OCI-LY7 (cell line): ENCODE measurements at regions not wholly inside any gene's neighbourhood (a gene's known extent, or its start where the extent isn't known, plus 50 kb on each side); places are given as distances from the start of the nearest gene placed in this dataset.

ENCODE experiments used
- BruUV-seq: library from RNA; stranded (reverse); fragments of 400-500 nt; replicated peaks from 2 replicates; lab custom pipeline; 2021; lab: Mats Ljungman, UMichigan
- CTCF ChIA-PET: fragments of 300-600 bp; sonication (Branson Sonifier 250); formaldehyde crosslinking; loops from one replicate; lab custom pipeline; 2022; ENCODE audit warnings: antibody characterized with exemption; ENCODE audit not compliant: unreplicated experiment; lab: Charles Lee
- POLR2A ChIA-PET: fragments of 300-600 bp; sonication (Branson Sonifier 250); formaldehyde crosslinking; loops from one replicate; lab custom pipeline; 2022; ENCODE audit warnings: antibody characterized with exemption; lab: Charles Lee
- DNase-seq: peaks from one replicate; pipeline ENCODE4 v3.0.0-alpha.2; 2015; ENCODE audit warnings: low spot score
- H2AFZ ChIP-seq: fragments of 200-600 bp; sonication (generic), shearing (Covaris generic); 2 replicates; pipeline ENCODE4 v1.6.1; 2014; ENCODE audit warnings: mild to moderate bottlenecking, antibody characterized with exemption, low read length, moderate library complexity
- H3K27ac ChIP-seq: fragments of 200-600 bp; sonication (generic); 2 replicates; pipeline ENCODE4 v1.5.1; 2014; ENCODE audit warnings: mixed run types, low read depth, mild to moderate bottlenecking, moderate library complexity, low read length, inconsistent platforms; ENCODE audit not compliant: poor library complexity, severe bottlenecking
- H3K36me3 ChIP-seq: fragments of 200-600 bp; sonication (generic); 2 replicates; pipeline ENCODE4 v1.6.1; 2014; ENCODE audit warnings: mild to moderate bottlenecking, antibody characterized with exemption, low read length, moderate library complexity, mixed read lengths; ENCODE audit not compliant: insufficient read depth
- H3K4me1 ChIP-seq: fragments of 200-600 bp; sonication (generic); 2 replicates; pipeline ENCODE4 v1.5.1; 2014; ENCODE audit warnings: mild to moderate bottlenecking, low read length; ENCODE audit not compliant: insufficient read depth, poor library complexity, severe bottlenecking
- H3K4me2 ChIP-seq: fragments of 200-600 bp; sonication (generic); 2 replicates; pipeline ENCODE4 v1.6.1; 2014; ENCODE audit warnings: mild to moderate bottlenecking, low read length
- H3K4me3 ChIP-seq: fragments of 200-600 bp; sonication (generic); 2 replicates; pipeline ENCODE4 v1.5.1; 2014; ENCODE audit warnings: mild to moderate bottlenecking, low read depth, low read length; ENCODE audit not compliant: poor library complexity, severe bottlenecking
- H3K79me2 ChIP-seq: fragments of 200-600 bp; sonication (generic); 2 replicates; pipeline ENCODE4 v1.6.1; 2016; ENCODE audit warnings: low read depth, mild to moderate bottlenecking, low read length, moderate library complexity, mixed read lengths; ENCODE audit not compliant: insufficient read depth
- H3K9me2 ChIP-seq: fragments of 200-600 bp; sonication (generic); 2 replicates; pipeline ENCODE4 v1.6.1; 2016; ENCODE audit warnings: mild to moderate bottlenecking, low read length, mixed read lengths; ENCODE audit not compliant: insufficient read depth
- H3K9me3 ChIP-seq: fragments of 200-600 bp; sonication (generic); 2 replicates; pipeline ENCODE4 v1.6.1; 2014; ENCODE audit warnings: mild to moderate bottlenecking, mixed run types, low read length, mixed read lengths
- H4K20me1 ChIP-seq: fragments of 200-600 bp; sonication (generic); 2 replicates; pipeline ENCODE4 v1.6.1; 2014; ENCODE audit warnings: mild to moderate bottlenecking, antibody characterized with exemption, low read length, moderate library complexity, mixed read lengths; ENCODE audit not compliant: insufficient read depth
- CTCF ChIP-seq: fragments of 200-600 bp; sonication (generic); conservative IDR thresholded peaks from 2 replicates; pipeline ENCODE4 v1.5.1; 2014; ENCODE audit warnings: mild to moderate bottlenecking, antibody characterized with exemption, low read length, moderate library complexity, mixed read lengths
- EZH2phosphoT487 ChIP-seq: fragments of 200-600 bp; sonication (generic); IDR thresholded peaks from 2 replicates; pipeline ENCODE4 v1.6.1; 2018; ENCODE audit warnings: low read depth, borderline replicate concordance, mild to moderate bottlenecking, mixed run types, antibody characterized with exemption, low read length, moderate library complexity, mixed read lengths
- intact Hi-C: fragments of 100-400 bp; cut with micrococcal nuclease; formaldehyde crosslinking; loops from one replicate; pipeline ENCODE4 v1.10.0; 2022; ENCODE audit not compliant: unreplicated experiment

GRCh38 chr17:63133491-63133890, 167.5 kb downstream of the TANC2 start:
- no peak overlapping the region for H2AFZ ChIP-seq
- H3K9me3 ChIP-seq = no peaks in the 10 kb centered on the region
- no peaks in the 10 kb centered on the region for H3K9me2 ChIP-seq
- no peak for TF ChIP-seq CTCF
- no peaks in the 10 kb centered on the region for H3K4me1 ChIP-seq
- H3K27ac ChIP-seq = no peak overlapping the region
- CTCF ChIA-PET = no interaction called here
- no peak overlapping the region for H3K4me3 ChIP-seq
- BruUV-seq = no TSS peak
- H3K79me2 ChIP-seq = no peaks in the 10 kb centered on the region
- intact Hi-C loops = no loop called here
- no peak for DNase-seq
- no peak overlapping the region for H3K4me2 ChIP-seq
- POLR2A ChIA-PET = no interaction called here
- H4K20me1 ChIP-seq = no peaks in the 10 kb centered on the region
- H3K36me3 ChIP-seq = no peaks in the 10 kb centered on the region

- BruUV-seq = no TSS peak
- ChIA-PET POLR2A (interaction anchor here (0.5 to 0.7 kb wide), 3 partner anchors 24 to 1920 kb away, joined by 3 to 4 read pairs (median 3); no protein-coding TSS in a partner anchor), CTCF (no interaction called here)
- Histone ChIP-seq H2AFZ (no peak overlapping the region), H4K20me1 (no peaks in the 10 kb centered on the region), H3K4me2 (no peak overlapping the region), H3K9me2 (no peaks in the 10 kb centered on the region), H3K27ac (no peak overlapping the region), H3K4me1 (no peaks in the 10 kb centered on the region), H3K79me2 (no peaks in the 10 kb centered on the region), H3K9me3 (no peaks in the 10 kb centered on the region), H3K4me3 (no peak overlapping the region), H3K36me3 (no peaks in the 10 kb centered on the region)
- intact Hi-C loops = no loop called here
- TF ChIP-seq CTCF = no peak
- no peak for TF ChIP-seq EZH2phosphoT487
- no peak for DNase-seq
Measured at GRCh38 chr17:63134867-63135266, 168.8 kb downstream of the TANC2 start.

- Histone ChIP-seq H3K9me3 (no peaks in the 10 kb centered on the region), H3K4me3 (no peak overlapping the region), H4K20me1 (no peaks in the 10 kb centered on the region), H3K27ac (no peak overlapping the region), H3K9me2 (no peaks in the 10 kb centered on the region), H3K4me2 (no peak overlapping the region), H3K79me2 (no peaks in the 10 kb centered on the region), H3K4me1 (no peaks in the 10 kb centered on the region), H3K36me3 (no peaks in the 10 kb centered on the region), H2AFZ (no peak overlapping the region)
- no peak for DNase-seq
- TF ChIP-seq CTCF (no peak), EZH2phosphoT487 (no peak)
- intact Hi-C loops = no loop called here
- POLR2A ChIA-PET = interaction anchor here (0.9 kb wide), 1 partner anchor 39 kb away, joined by 3 read pairs; no protein-coding TSS in a partner anchor
- BruUV-seq = no TSS peak
- CTCF ChIA-PET = no interaction called here
Measured at GRCh38 chr17:63136369-63137012, 170.5 kb downstream of the TANC2 start.
